Peyer's patch (tissue), 4 donors: ENCODE measurements at regions not wholly inside any gene's neighbourhood (a gene's known extent, or its start where the extent isn't known, plus 50 kb on each side); places are given as distances from the start of the nearest gene placed in this dataset.

ENCODE experiments used
- CTCF ChIP-seq, 6 experiments: fragments of 450-650 bp in 4 of 6; fragments of 200-600 bp in 2 of 6; sonication (generic) in 1 of 6; IDR thresholded peaks; one replicate each; pipeline ENCODE4 v1.5.1; 2017 to 2019; ENCODE audit warnings: antibody characterized with exemption in 6 of 6, mild to moderate bottlenecking in 3 of 6, moderate library complexity in 1 of 6
- POLR2A ChIP-seq, 2 donors: fragments of 450-650 bp; IDR thresholded peaks; one replicate each; pipeline ENCODE4 v1.5.1; 2017; ENCODE audit warnings: antibody characterized with exemption in 2 of 2, mild to moderate bottlenecking in 2 of 2, moderate library complexity in 2 of 2

GRCh38 chr7:149580328-149580727, 82.7 kb upstream of the ZNF746 start:
- TF ChIP-seq CTCF (IDR thresholded peaks at IDR 0.05): no peak
- no peak for TF ChIP-seq POLR2A (IDR thresholded peaks at IDR 0.05)
